H9 (cell line): ENCODE measurements at regions not wholly inside any gene's neighbourhood (a gene's known extent, or its start where the extent isn't known, plus 50 kb on each side); places are given as distances from the start of the nearest gene placed in this dataset.

Source experiments
- DNase-seq: peaks from one replicate; pipeline ENCODE4 v3.0.0-alpha.2; 2017
- H2AFZ ChIP-seq: one replicate; pipeline ENCODE4 v1.6.1; 2013; ENCODE audit warnings: mild to moderate bottlenecking, low read length, control low read depth, moderate library complexity
- H2AK5ac ChIP-seq: 2 replicates; pipeline ENCODE4 v1.6.1; 2013; ENCODE audit warnings: low read length, control low read depth, mixed read lengths; ENCODE audit not compliant: insufficient read length
- H2BK120ac ChIP-seq: one replicate; pipeline ENCODE4 v1.6.1; 2013; ENCODE audit warnings: low read depth, mild to moderate bottlenecking, low read length, control low read depth, inconsistent platforms; ENCODE audit not compliant: poor library complexity, severe bottlenecking
- H2BK12ac ChIP-seq: 2 replicates; pipeline ENCODE4 v1.6.1; 2013; ENCODE audit warnings: low read length, control low read depth, mixed read lengths, low read depth; ENCODE audit not compliant: insufficient read length
- H2BK15ac ChIP-seq: 2 replicates; pipeline ENCODE4 v1.6.1; 2013; ENCODE audit warnings: low read depth, low read length, control low read depth
- H2BK20ac ChIP-seq: one replicate; pipeline ENCODE4 v1.6.1; 2013; ENCODE audit warnings: low read depth, mild to moderate bottlenecking, low read length, control low read depth, inconsistent platforms; ENCODE audit not compliant: poor library complexity, severe bottlenecking
- H2BK5ac ChIP-seq: 2 replicates; pipeline ENCODE4 v1.6.1; 2013; ENCODE audit warnings: low read length, control low read depth, mixed read lengths; ENCODE audit not compliant: insufficient read length
- H3K14ac ChIP-seq: 2 replicates; pipeline ENCODE4 v1.6.1; 2013; ENCODE audit warnings: low read length, control low read depth; ENCODE audit not compliant: insufficient read depth
- H3K18ac ChIP-seq: 2 replicates; pipeline ENCODE4 v1.6.1; 2013; ENCODE audit warnings: low read depth, mild to moderate bottlenecking, mixed read lengths, low read length, control low read depth; ENCODE audit not compliant: insufficient read length
- H3K23ac ChIP-seq: 2 replicates; pipeline ENCODE4 v1.6.1; 2013; ENCODE audit warnings: low read length, control low read depth, mixed read lengths, low read depth; ENCODE audit not compliant: insufficient read length
- H3K23me2 ChIP-seq: 2 replicates; pipeline ENCODE4 v1.6.1; 2013; ENCODE audit warnings: low read depth, mild to moderate bottlenecking, mixed read lengths, low read length, control low read depth; ENCODE audit not compliant: insufficient read length, poor library complexity, severe bottlenecking
- H3K27ac ChIP-seq: 2 replicates; pipeline ENCODE4 v1.5.1; 2013; ENCODE audit warnings: low read length, control low read depth, mixed read lengths, low read depth; ENCODE audit not compliant: insufficient read length
- H3K27me3 ChIP-seq: 2 replicates; pipeline ENCODE4 v1.6.1; 2013; ENCODE audit warnings: low read length, control low read depth, inconsistent platforms; ENCODE audit not compliant: insufficient read depth
- H3K4ac ChIP-seq: 2 replicates; pipeline ENCODE4 v1.6.1; 2013; ENCODE audit warnings: low read depth, mild to moderate bottlenecking, control low read depth, inconsistent platforms, low read length, moderate library complexity
- H3K4me1 ChIP-seq: 2 replicates; pipeline ENCODE4 v1.6.1; 2013; ENCODE audit warnings: low read length, control low read depth, inconsistent platforms; ENCODE audit not compliant: insufficient read depth
- H3K4me2 ChIP-seq: 2 replicates; pipeline ENCODE4 v1.6.1; 2013; ENCODE audit warnings: low read length, control low read depth, mixed read lengths; ENCODE audit not compliant: insufficient read length, insufficient read depth
- H3K56ac ChIP-seq: 2 replicates; pipeline ENCODE4 v1.6.1; 2013; ENCODE audit warnings: low read depth, mild to moderate bottlenecking, mixed read lengths, low read length, control low read depth; ENCODE audit not compliant: insufficient read length
- H3K79me1 ChIP-seq: 2 replicates; pipeline ENCODE4 v1.6.1; 2013; ENCODE audit warnings: low read depth, mild to moderate bottlenecking, moderate library complexity, low read length, control low read depth, inconsistent platforms; ENCODE audit not compliant: insufficient read depth, poor library complexity, severe bottlenecking
- H3K79me2 ChIP-seq: 2 replicates; pipeline ENCODE4 v1.6.1; 2013; ENCODE audit warnings: low read length, control low read depth, inconsistent platforms; ENCODE audit not compliant: insufficient read depth
- H3K9ac ChIP-seq: 2 replicates; pipeline ENCODE4 v1.6.1; 2013; ENCODE audit warnings: low read length, control low read depth, mixed read lengths; ENCODE audit not compliant: insufficient read length; ENCODE audit errors: extremely low read depth
- H3K9me3 ChIP-seq: one replicate; pipeline ENCODE4 v1.6.1; 2013; ENCODE audit warnings: low read depth, low read length, inconsistent platforms; ENCODE audit not compliant: control insufficient read depth
- H3T11ph ChIP-seq: one replicate; pipeline ENCODE4 v1.6.1; 2013; ENCODE audit warnings: mild to moderate bottlenecking, low read length, control low read depth, inconsistent platforms
- H4K20me1 ChIP-seq: one replicate; pipeline ENCODE4 v1.6.1; 2013; ENCODE audit not compliant: control insufficient read depth, insufficient read length, insufficient read depth
- H4K5ac ChIP-seq: 2 replicates; pipeline ENCODE4 v1.6.1; 2013; ENCODE audit warnings: low read depth, mild to moderate bottlenecking, mixed read lengths, low read length, control low read depth; ENCODE audit not compliant: insufficient read length
- H4K8ac ChIP-seq: replicated peaks from 2 replicates; pipeline ENCODE4 v1.6.1; 2013; ENCODE audit warnings: low read length, control low read depth, mixed read lengths, low read depth; ENCODE audit not compliant: insufficient read length
- H4K91ac ChIP-seq: 2 replicates; pipeline ENCODE4 v1.6.1; 2013; ENCODE audit warnings: low read depth, mild to moderate bottlenecking, moderate library complexity, mixed read lengths, low read length, control low read depth; ENCODE audit not compliant: insufficient read length
- H3K27ac Mint-ChIP-seq, 3 experiments: 2 replicates in 2 of 3; 3 replicates in 1 of 3; pipeline ENCODE4 v1.8.0; 2020 to 2021; ENCODE audit warnings: mixed read lengths in 3 of 3, mild to moderate bottlenecking in 1 of 3, moderate library complexity in 1 of 3
- H3K27me3 Mint-ChIP-seq: 2 replicates; pipeline ENCODE4 v1.8.0; 2021; ENCODE audit warnings: low read depth, mild to moderate bottlenecking, moderate library complexity, mixed read lengths
- H3K36me3 Mint-ChIP-seq, 3 experiments: 2 replicates in 2 of 3; 3 replicates in 1 of 3; pipeline ENCODE4 v1.8.0; 2020 to 2021; ENCODE audit warnings: low read depth in 3 of 3, mixed read lengths in 3 of 3; ENCODE audit not compliant: insufficient read depth in 1 of 3
- H3K4me1 Mint-ChIP-seq, 2 experiments: 2 replicates each; pipeline ENCODE4 v1.8.0; 2020; ENCODE audit warnings: mixed read lengths in 2 of 2
- H3K4me3 Mint-ChIP-seq, 2 experiments: 2 replicates in 1 of 2; 3 replicates in 1 of 2; pipeline ENCODE4 v1.8.0; 2020 to 2021; ENCODE audit warnings: mild to moderate bottlenecking in 2 of 2, mixed read lengths in 2 of 2, moderate library complexity in 1 of 2
- H3K9me3 Mint-ChIP-seq, 2 experiments: 2 replicates in 1 of 2; 3 replicates in 1 of 2; pipeline ENCODE4 v1.8.0; 2020; ENCODE audit warnings: mild to moderate bottlenecking in 2 of 2, mixed read lengths in 2 of 2, moderate library complexity in 1 of 2
- CTCF ChIP-seq: fragments of 200-600 bp; sonication (generic); conservative IDR thresholded peaks from 3 replicates; pipeline ENCODE4 v1.8.0; 2021; ENCODE audit warnings: antibody characterized with exemption, mild to moderate bottlenecking
- WGBS: extraction: QIAGEN DNeasy Blood & Tissue Kit; methylation state at CpG from one replicate; pipeline ENCODE4 v1.1.7; 2013; ENCODE audit warnings: missing lambda C conversion rate, low lambda C conversion rate, mixed read lengths; ENCODE audit not compliant: insufficient read length; ENCODE audit errors: extremely low coverage; 5-methylcytosine and 5-hydroxymethylcytosine counted together

- no peak overlapping the region for H3K4ac ChIP-seq
- no peak overlapping the region for H3K9ac ChIP-seq
- H2BK12ac ChIP-seq: no peak overlapping the region
- no peak overlapping the region for H3K18ac ChIP-seq
- no peak overlapping the region for H3K56ac ChIP-seq
- no peaks in the 10 kb centered on the region for H3K23me2 ChIP-seq
- H2BK120ac ChIP-seq: no peak overlapping the region
- H3K79me2 ChIP-seq: no peaks in the 10 kb centered on the region
- TF ChIP-seq CTCF: no peak
- no peak overlapping the region; a peak in 1 of 7 replicates for H3K27ac Mint-ChIP-seq
- H2AK5ac ChIP-seq: no peak overlapping the region
- no peak overlapping the region for H4K8ac ChIP-seq
- no peaks in the 10 kb centered on the region for H3K4me1 ChIP-seq
- no peak overlapping the region for H2BK20ac ChIP-seq
- no peak overlapping the region for H3K14ac ChIP-seq
- WGBS: no CpG with 5 or more reads among the region's 1 CpG
- no peak overlapping the region for H3T11ph ChIP-seq
- H2BK15ac ChIP-seq: no peak overlapping the region
- H3K4me2 ChIP-seq: no peak overlapping the region
- no peaks in the 10 kb centered on the region for H3K4me1 Mint-ChIP-seq
- no peak for DNase-seq
- no peaks in the 10 kb centered on the region for H3K79me1 ChIP-seq
- no peak overlapping the region for H3K4me3 Mint-ChIP-seq
- no peak overlapping the region for H3K23ac ChIP-seq
- peaks cover 3% of the 10 kb centered on the region in 2 experiments; a peak in 3 of 5 replicates for H3K9me3 Mint-ChIP-seq
- no peaks in the 10 kb centered on the region for H3K9me3 ChIP-seq
- H2AFZ ChIP-seq: no peak overlapping the region
- H3K36me3 Mint-ChIP-seq: no peaks in the 10 kb centered on the region
- H3K27me3 Mint-ChIP-seq: no peaks in the 10 kb centered on the region
- H4K5ac ChIP-seq: no peak overlapping the region
- no peaks in the 10 kb centered on the region for H3K27me3 ChIP-seq
- no peak overlapping the region for H4K91ac ChIP-seq
- H4K20me1 ChIP-seq: no peaks in the 10 kb centered on the region
- H3K27ac ChIP-seq: no peak overlapping the region
- no peak overlapping the region for H2BK5ac ChIP-seq
Observed at GRCh38 chr2:51734115-51734514, 702.2 kb upstream of the NRXN1 start.
